GM18517 (cell line): ENCODE measurements at regions not wholly inside any gene's neighbourhood (a gene's known extent, or its start where the extent isn't known, plus 50 kb on each side); places are given as distances from the start of the nearest gene placed in this dataset.
A peak's percentile ranks its signal among the peaks of the same experiment; 100 is the strongest.
"Not testable (repeated sequence)": the region's sequence is repeated elsewhere in the genome, so short reads cannot be mapped to it uniquely, and the experiment has no call there.

Experiments
- ATAC-seq: cut with Tn5 transposase; IDR thresholded peaks from one replicate; pipeline ENCODE4 v1.9.1; 2021; ENCODE audit warnings: mild to moderate bottlenecking, moderate library complexity; ENCODE audit not compliant: unreplicated experiment

DNA sequence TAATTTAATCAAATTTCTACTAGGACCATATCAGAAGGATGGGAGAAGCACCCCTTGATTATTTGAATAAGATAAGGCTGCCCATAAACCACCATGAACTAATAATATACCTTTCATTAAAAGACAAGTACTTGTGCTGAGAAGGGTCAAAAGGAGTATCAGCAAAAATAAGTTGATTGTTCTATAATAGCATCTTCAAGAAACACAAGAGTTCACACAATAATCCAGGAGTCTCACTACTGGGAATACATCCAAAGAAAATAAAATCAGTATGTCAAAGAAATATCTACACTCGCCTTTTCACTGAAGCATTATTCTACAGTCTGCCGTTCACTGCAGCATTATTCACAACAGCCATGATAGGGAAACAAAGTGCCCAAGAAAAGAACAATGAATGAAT, 1310.1 kb upstream of the PCDH9 start:
- ATAC-seq = no peak

DNA sequence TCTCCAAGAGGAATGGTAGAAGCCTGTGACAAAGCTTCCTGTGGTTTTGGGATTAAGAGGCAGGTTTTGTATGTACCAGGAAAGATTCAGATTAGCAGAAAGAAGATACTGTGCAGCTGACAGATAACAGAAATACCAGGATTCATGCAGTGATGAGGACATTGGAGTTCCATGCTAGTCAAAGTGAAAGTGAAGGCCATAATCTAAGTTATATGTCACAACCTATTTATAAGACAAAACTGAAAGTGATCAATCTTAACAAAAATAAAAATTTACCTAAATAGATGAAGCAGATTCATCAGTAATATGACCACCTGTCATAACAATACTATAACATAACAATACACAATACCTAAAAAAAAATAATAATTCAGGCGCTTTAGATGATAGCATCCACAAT, 1305.2 kb upstream of the PCDH9 start:
- ATAC-seq = peak; percentile 74

DNA sequence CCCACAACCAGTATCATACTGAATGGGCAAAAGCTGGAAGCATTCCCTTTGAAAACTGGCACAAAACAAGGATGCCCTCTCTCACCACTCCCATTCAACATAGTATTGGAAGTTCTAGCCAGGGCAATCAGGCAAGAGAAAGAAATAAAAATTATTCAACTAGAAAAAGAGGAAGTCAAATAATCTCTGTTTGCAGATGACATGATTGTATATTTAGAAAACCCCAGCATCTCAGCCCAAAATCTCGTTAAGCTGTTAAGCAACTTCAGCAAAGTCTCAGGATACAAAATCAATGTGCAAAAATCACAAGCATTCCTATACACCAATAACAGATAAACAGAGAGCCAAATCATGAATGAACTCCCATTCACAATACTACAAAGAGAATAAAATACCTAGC, 1297.0 kb upstream of the PCDH9 start:
- not testable (repeated sequence) for ATAC-seq

DNA sequence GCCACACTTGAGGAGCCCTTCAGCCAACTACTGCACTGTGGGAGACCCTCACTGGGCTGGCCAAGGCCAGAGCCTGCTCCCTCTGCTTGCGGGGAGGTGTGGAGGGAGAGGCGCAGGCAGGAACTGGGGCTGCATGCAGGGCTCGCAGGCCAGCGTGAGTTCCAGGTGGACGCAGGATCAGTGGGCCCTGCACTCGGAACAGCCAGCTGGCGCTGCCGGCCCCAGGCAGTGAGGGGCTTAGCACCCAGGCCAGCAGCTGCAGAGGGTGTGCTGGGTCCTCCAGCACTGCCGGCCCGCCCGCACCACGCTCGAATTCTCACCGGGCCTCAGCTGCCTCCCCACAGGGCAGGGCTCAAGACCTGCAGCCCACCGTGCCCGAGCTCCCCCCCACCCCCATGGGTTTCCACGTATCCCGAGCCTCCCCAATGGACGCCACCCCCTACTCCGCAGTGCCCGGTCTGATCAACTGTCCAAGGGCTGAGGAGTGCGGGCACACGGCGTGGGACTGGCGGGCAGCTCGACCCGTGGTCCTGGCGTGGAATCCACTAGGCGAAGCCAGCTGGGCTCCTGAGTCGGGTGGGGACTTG, 1293.8 kb upstream of the PCDH9 start:
- no peak for ATAC-seq

DNA sequence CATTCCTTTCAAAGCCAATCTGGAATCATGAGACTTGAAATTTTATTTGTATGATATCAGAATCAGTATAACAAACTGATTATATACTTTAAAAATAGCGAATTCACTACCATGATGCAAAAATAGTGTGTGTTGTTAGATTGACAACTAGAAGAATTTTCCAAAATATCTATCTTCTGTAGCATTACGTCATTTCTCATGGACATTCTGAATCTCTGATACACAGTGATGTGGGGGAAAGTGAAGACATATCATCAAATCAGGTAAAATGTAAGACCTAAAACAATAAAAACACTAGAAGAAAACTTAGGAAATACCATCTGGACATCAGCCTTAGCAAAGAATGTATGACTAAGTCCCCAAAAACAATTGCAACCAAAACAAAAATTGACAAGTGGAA, 1292.0 kb upstream of the PCDH9 start:
- ATAC-seq = no peak

DNA sequence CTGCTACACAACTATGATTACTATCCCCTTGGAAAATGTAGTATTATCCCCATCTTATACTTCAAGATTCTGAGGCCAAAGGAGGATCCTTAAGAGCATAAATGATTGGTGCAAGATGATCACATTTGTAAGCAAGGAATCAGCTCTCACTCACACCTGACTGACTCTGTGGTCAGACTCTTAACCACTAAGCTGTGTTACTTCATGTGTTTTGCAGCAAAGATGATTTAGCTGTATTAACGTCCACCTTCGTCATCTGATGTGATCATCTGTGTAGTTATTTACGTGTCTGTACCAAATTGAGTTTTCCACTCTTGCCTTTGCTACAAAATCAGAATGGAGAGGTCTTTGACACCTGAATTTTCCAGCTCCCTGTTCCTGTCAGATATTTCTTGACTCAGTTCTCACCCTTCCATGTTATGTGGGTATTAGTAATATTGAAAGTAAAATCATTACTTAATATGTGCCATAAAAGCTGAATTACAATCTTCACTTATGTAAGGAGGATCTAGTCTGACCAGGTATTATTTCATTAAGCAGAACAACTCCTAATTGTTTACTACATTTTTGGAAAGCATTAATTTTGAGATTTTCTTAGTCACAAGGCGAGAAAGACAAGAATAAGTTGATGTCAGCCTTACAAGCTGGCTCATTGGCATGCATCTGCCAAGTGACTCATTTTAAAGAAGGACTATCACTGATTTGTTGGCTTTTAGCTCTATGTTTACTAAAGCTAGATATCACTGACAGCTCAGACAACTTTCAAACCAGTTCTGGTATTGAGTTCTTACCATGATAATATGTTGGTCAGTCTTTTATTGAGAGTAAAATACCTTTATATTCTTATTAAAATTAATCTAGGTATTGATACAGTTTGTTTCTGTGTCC, 1279.8 kb upstream of the PCDH9 start:
- peak; percentile 54 for ATAC-seq

DNA sequence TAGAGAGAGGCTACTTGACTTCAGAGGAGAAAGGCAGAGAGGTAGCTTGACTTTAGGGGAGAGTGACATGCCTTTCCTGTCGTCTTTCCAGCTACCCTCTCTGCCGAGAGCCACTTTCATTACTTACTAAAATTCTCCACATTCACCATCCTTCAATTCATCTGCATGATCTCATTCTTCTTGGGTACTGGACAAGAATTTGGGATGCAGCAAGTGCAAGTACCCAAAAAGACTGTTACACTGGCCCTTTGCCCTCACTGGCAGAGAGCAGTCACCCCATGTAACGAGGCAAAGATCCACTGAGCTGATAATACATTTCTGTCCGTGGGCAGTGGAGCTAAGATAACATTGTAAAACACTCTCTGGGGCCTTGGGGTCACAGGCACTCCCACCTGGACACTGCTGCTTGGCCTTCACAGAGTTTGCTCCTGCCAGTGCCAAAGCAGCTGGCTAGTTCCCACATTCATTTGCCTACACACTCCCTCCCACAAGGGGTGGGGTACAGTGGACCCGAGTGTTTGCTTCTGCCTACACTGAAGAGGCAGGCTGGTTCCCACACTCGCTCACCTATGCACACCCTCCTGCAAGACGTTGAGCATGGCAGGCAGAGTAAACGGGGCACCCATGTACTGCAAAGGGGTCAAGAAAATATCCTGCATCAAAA, 1276.9 kb upstream of the PCDH9 start:
- ATAC-seq = no peak

DNA sequence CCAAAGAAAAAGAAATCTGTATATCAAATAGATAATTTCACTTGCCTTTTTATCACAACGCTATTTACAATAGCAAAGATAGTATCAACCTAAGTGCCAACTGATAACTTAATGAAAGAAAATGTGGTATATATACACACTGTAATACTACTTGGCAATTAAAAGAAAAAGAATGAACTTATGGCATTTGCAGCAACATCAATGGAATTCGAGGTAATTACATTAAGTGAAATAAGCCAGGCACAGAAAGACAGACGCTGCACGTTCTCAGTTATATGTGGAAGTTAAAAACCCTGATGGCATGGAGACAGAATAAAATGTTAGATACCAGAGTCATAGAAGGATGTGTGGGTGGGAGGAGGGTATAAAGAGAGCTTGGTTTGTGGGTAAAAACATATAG, 1260.5 kb upstream of the PCDH9 start:
- no peak for ATAC-seq

DNA sequence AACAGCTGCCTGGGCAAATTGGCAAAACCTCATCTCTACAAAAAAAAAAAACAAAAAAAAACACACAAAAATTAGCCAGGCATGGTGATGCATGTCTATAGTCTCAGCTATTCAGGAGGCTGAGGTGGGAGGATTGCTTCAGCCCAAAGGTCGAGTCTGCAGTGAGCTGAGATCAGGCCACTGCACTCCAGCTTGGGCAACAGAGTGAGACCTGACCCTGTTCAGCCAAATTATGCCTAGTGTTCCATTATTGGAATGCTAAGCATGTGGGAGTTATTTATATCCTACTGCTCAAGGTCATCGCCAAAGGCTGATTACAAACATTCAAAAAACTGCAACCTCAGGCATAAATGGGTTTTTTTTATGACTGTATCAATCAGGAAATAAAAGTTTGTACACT, 1251.0 kb upstream of the PCDH9 start:
- no peak for ATAC-seq

DNA sequence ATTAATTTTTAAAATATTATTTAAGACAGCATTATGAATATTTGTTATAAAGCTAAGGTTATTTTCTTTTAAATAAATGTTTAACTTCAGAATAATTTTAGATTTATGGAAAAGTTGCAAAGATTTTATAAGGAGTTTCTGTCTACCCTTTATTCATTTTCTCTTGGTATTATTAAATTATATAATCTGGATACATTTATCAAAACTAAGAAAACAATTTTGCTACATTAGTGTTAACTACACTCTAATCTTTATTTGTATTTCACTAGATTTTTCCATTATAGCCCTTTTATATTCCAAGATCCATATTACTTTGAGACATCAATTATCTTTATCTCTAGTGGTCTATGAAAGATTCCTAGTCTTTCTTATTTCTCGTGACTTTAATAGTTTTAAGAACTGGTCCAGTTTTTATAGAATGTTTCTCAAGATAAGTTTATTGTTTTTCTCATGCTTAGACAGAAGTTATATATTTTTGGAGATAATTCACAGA, 1243.7 kb upstream of the PCDH9 start:
- ATAC-seq = no peak

DNA sequence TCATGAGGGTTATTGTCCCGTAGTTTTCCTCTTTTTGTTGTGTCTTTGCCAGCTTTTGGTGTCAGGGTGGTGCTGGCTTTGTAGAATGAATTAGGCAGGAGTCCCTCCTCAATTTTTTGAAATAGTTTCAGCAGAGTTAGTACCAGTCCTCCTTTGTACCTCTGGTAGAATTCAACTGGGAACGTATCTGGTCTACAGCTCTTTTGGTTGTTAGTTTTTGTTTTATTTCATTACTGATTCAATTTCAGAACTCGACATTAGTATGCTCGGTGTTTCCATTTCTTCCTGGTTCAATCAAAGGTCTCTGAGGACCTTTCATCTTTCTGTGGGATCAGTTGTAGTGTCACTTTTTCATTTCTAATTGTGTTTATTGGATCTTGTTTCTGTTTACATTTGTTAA, 1237.0 kb upstream of the PCDH9 start:
- ATAC-seq = no peak

DNA sequence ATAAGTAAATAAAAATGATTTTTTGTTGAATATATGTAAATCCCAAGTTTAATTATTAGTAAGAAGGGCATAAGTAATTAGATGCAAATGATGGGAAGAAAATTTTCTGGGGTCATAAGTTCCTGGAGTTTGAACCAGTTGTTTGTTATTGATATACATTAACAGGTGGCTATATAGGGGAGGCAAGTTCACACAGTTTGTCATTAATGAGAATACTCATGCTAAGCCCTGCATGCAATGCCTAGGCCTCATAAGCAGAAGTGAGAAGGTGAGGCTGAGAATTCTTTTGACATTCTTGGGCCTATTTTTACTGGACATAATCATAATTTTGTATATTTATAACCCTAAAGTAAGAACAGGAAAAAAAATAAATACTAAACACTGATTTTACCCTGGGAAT, 1210.7 kb upstream of the PCDH9 start:
- no peak for ATAC-seq

DNA sequence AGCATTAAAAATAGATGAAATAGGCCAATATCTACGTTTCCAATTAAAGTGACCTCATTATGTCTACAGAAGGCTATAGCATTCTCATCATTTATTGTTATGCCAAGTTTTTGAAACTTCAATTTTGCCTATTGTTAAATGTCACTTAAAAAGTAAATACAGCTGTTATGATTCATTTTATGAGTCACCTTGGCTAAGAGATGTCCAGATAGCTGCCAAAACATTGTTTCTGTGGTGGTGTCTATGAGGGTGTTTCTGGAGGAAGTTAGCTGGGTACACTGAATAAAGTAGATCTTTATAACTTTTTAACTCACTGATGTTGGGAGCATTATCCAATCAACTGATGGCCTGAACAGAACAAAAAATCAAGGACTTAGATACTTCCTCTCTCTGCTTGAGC, 1209.7 kb upstream of the PCDH9 start:
- no peak for ATAC-seq

DNA sequence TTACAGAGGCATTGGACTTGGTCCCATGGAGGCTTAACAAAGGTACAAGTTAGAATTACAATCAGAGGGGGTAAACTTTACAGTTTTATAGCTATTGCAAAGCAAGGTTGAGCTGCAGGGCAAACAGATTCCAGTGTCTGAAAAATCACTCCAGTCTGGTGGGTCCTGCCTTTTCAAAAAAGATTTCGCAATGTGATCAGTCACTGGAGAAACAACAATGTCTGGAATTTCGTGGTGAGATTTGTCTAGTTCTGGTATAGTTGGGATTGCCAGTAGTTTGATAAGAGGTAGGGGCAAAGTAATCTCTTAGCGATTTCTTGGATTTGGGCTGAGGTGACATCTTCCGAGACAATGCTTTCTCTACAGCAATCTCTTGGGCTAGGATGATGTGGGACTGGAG, 1198.2 kb upstream of the PCDH9 start:
- ATAC-seq = no peak

DNA sequence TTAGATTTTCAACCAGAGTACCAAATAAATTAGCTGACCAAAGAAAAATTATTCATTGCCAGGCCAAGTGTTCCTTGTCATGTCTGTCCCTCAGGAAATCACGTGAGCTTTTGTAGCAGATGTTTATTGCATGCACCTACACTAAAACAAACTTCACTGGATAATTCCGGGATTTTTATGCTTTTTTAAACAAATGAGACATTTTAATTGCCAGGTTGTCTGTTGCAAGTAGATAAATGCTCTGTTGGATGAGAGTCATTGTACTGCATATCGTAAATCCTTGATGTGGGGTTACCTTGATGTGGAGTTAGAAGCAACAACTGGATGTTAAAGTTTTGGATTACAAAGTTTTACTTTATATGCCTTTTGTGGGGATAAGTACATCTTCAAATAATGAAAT, 1187.7 kb upstream of the PCDH9 start:
- ATAC-seq = no peak

DNA sequence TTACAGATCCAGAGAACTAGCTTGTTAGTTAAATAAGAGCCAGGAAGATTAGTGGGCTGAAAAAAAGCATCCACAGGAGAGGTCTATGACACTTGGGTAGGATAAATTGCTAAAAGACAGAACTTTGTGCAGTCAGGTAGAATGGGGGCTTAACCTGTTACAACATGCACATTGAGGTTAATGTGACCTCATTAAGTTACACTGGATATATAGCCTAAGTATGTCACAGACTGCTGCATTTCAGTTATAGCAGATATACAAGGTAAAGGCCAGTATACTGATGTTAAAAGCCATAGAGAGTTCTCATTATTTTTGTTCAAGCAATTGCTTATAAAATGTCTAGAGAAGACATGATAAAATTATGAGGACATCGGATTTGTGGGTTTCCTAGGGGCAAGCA, 1179.9 kb upstream of the PCDH9 start:
- no peak for ATAC-seq

DNA sequence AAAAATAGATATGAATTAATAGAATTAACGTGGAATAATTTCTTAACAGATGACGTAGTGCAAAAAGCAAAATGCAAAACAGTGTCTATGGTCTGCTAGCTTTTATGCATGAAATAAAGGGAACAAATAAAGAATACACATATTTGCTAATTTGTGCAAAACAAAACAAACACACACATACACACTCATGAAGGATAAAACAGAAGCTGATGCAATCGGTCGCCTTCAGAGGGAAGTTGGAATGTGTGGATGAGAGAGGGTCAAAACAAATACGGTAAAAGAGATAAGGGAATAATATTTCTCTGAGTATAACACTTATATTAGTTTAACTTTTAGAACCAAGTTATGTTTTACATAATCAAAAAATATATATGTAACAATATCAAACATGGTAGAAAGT, 1160.9 kb upstream of the PCDH9 start:
- ATAC-seq = no peak

DNA sequence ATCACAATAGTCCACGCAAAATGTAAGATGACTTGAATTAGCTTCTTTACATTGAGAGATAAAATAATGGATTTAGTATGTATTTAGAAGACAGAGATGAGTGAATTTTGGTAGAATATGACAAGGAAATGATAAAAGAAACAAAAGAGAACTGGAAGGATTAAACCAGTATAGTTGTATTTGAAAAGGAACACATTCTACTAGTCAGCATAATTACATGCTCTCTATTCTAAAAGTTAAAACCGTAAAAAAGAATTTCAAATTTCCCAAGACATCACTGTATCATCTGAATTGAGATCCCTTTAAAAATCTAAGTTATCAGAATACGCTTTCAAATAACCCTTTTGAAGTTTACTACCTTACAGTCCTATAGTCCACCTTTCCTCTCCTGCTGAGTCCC, 1156.7 kb upstream of the PCDH9 start:
- ATAC-seq = no peak

DNA sequence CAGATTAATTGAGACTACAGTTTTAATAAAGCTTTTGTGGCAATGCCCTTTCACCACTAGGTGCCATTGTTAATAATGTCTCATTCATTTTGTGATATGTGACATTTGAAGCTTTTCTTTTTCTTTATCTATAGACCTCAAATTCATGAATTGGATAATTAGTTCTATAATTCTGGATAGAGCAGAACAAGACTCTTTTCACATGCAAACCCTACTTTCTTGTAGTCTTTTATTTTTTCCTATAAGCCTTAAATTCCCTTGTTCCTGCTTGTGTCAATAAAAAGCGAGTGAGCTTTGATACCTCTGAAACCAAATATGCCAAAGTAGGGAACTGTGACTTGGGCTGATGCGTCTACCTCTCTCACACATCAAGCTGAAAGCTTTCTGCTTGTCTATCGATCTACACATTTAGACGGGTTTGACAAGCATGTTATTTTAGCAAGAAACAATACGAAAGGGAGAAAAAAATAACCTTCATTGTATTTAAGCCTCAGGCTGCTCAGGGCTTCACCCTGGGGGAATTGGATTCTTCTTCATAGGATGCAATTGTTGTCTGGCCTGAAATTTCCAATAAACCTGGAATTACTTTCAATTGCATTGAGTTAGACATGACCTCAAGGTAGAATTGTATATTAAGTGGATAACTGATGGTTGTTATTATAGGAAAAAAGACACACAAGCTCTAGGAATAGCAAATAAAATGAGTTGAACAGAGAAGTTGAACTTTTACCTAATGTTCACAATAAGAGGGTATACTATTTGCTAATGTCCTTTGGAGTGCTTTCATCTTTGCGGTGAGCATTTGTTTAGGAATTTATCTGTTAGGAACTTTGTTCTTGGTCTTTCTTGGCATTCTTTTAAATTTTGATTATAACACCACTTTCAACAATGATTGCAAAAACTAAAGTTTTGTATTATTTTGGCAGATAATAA, 1150.2 kb upstream of the PCDH9 start:
- no peak for ATAC-seq

DNA sequence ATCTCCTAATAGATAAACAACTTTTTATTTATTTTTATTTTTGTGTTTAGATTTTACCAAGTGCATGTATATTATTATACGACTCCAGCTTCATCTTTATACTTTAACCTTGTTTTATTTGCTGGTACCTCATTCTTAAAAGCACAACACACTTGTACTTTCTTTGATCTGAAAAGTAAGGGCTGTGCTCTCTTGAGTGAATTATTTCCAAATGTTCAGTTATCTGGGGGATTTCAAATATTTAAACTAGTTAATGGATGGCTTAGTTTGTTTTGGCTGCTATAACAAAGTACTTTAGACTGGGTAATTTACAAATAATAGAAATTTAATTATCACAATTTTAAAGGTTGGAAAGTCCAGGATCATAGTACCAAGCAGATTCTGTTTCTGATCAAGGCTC, 1148.2 kb upstream of the PCDH9 start:
- no peak for ATAC-seq

DNA sequence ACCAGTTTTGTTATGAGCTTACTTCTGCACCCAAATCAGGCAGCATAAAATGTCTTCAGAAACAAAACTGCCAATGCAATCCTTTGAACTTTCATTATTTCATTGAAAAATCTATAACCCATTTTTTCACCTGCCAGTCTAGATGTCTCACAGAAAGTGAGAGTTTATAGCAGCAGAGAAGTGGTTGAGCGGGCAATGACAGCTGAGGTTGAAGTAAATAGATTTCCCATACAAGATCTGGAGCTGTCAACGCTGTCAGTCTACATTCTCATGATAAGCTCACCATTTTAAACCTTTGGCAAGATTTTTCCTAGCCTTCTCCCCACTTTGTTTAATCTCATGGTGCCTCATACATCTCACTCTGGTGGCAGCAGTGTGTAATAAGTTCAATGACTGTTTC, 1144.9 kb upstream of the PCDH9 start:
- no peak for ATAC-seq
